Omental fat pad (tissue), 3 donors: ENCODE measurements at regions not wholly inside any gene's neighbourhood (a gene's known extent, or its start where the extent isn't known, plus 50 kb on each side); places are given as distances from the start of the nearest gene placed in this dataset.
"Not testable (repeated sequence)": the region's sequence is repeated elsewhere in the genome, so short reads cannot be mapped to it uniquely, and the experiment has no call there.

Experiments used
- ATAC-seq: fragments of 150-250 bp; one replicate; pipeline ENCODE4 v1.9.1; 2016; ENCODE audit warnings: mild to moderate bottlenecking, moderate library complexity; ENCODE audit not compliant: low FRiP score
- DNase-seq: peaks from one replicate; pipeline ENCODE4 v3.0.0-alpha.2; 2019; ENCODE audit warnings: low spot score
- CTCF ChIP-seq, 3 donors: fragments of 450-650 bp; IDR thresholded peaks; one replicate each; pipeline ENCODE4 v1.5.1; 2016 to 2017; ENCODE audit warnings: antibody characterized with exemption in 3 of 3, mild to moderate bottlenecking in 3 of 3, moderate library complexity in 2 of 3

GRCh38 chr1:30660241-30660640 lies 63.1 kb downstream of the MATN1 start:
- ATAC-seq = no peak
- TF ChIP-seq CTCF (IDR thresholded peaks at IDR 0.05) = no peak
- DNase-seq = no peak

- ATAC-seq (no peak), DNase-seq (no peak)
- no peak for TF ChIP-seq CTCF (IDR thresholded peaks at IDR 0.05)
Measured at GRCh38 chr1:30659702-30660101, 63.7 kb downstream of the MATN1 start.

- not testable (repeated sequence) for DNase-seq
Measured at GRCh38 chr1:30658375-30658774, 65.0 kb downstream of the MATN1 start.

GRCh38 chr1:30658014-30658336 lies 65.4 kb downstream of the MATN1 start:
- ATAC-seq (no peak), DNase-seq (no peak)
- no peak for TF ChIP-seq CTCF (IDR thresholded peaks at IDR 0.05)

More at GRCh38 chr1:30658375-30658774, 65.0 kb downstream of the MATN1 start:
- not testable (repeated sequence) for ATAC-seq

GRCh38 chr1:30657131-30658013 lies 66.0 kb downstream of the MATN1 start:
- DNase-seq (no peak), ATAC-seq (no peak)
- TF ChIP-seq CTCF (IDR thresholded peaks at IDR 0.05) = no peak

- ATAC-seq = no peak
- no peak for TF ChIP-seq CTCF (IDR thresholded peaks at IDR 0.05)
- DNase-seq = no peak
Measured at GRCh38 chr1:30656171-30656940, 67.0 kb downstream of the MATN1 start.

GRCh38 chr1:30655672-30656071 lies 67.7 kb downstream of the MATN1 start:
- DNase-seq (no peak), ATAC-seq (no peak)
- TF ChIP-seq CTCF (IDR thresholded peaks at IDR 0.05) = no peak
